ENCODE measurements at regions not wholly inside any gene's neighbourhood (a gene's known extent, or its start where the extent isn't known, plus 50 kb on each side); places are given as distances from the start of the nearest gene placed in this dataset.

DNA sequence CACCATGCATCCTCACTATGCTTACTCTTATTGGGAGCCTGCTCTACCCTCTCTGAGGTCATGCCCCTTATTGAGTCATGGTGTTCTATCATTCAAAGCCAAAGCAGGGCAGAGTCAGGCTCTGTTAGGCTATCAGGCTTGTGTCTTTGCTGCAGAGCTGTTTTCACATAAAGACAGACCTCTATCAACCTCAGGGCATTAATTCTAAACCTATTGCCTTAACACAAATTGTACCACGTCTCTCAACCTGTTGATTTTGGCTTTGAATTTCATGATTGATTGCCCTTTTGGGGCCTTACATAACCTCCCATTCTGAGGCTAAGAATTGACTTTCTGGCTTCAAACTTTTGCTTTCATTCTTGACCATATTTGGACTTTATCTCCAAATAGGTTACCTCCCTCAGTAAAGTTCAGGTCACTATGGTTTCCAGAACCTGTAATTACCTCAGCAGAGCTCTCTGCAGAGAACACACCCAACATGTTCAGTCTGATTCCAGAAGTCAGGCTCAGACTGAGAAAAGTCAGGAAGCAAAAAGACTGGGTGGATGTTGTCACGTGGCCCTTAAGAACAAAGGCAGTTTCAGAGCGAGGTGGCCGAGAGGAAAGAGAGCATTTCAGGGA lies 221.4 kb upstream of the NANOGP8 start:
- no peak for TF ChIP-seq SUZ12 (IDR thresholded peaks at IDR 0.05)
- no peak for TF ChIP-seq SP1 (IDR thresholded peaks at IDR 0.05)

Measured in HEK293T (cell line).